Activated CD8-positive, alpha-beta T cell treated with anti-CD3 and anti-CD28 coated beads, Interleukin-2, amount 10 ng/mL, durations not matched to agents 7 days and 5 days (primary cell): ENCODE measurements at regions not wholly inside any gene's neighbourhood (a gene's known extent, or its start where the extent isn't known, plus 50 kb on each side); places are given as distances from the start of the nearest gene placed in this dataset.

Source experiments
- ATAC-seq: fragments of 150-1000 bp; cut with Tn5 transposase; one replicate; pipeline ENCODE4 v1.10.0; 2021; ENCODE audit warnings: moderate library complexity
- CTCF ChIA-PET: fragments of 350-600 bp; sonication (Branson Sonifier 250); formaldehyde crosslinking; loops from one replicate; lab custom pipeline; 2021; ENCODE audit warnings: antibody characterized with exemption; lab: Charles Lee
- POLR2A ChIA-PET: fragments of 350-600 bp; sonication (Branson Sonifier 250); formaldehyde crosslinking; loops from one replicate; lab custom pipeline; 2021; ENCODE audit warnings: antibody characterized with exemption; lab: Charles Lee
- DNase-seq: peaks from one replicate; pipeline ENCODE4 v3.0.0-alpha.2; 2020
- H3K27ac Mint-ChIP-seq: one replicate; pipeline ENCODE4 v1.8.0; 2021; ENCODE audit warnings: mild to moderate bottlenecking, mixed read lengths
- H3K27me3 Mint-ChIP-seq: one replicate; pipeline ENCODE4 v1.8.0; 2021; ENCODE audit warnings: low read depth, mixed read lengths
- H3K36me3 Mint-ChIP-seq: one replicate; pipeline ENCODE4 v1.8.0; 2021; ENCODE audit warnings: low read depth, mixed read lengths
- H3K4me1 Mint-ChIP-seq: one replicate; pipeline ENCODE4 v1.8.0; 2021; ENCODE audit warnings: low read depth, mixed read lengths
- H3K4me3 Mint-ChIP-seq: one replicate; pipeline ENCODE4 v1.8.0; 2021; ENCODE audit warnings: mild to moderate bottlenecking, mixed read lengths
- H3K9me3 Mint-ChIP-seq: one replicate; pipeline ENCODE4 v1.8.0; 2022; ENCODE audit warnings: mixed read lengths; ENCODE audit not compliant: insufficient read depth

GRCh38 chr15:93852761-93853160 is 378.6 kb upstream of the MCTP2 start:
- POLR2A ChIA-PET, result no interaction called here

GRCh38 chr15:93848490-93848889 is 382.9 kb upstream of the MCTP2 start:
- H3K4me3 Mint-ChIP-seq, result no peak overlapping the region
- H3K27ac Mint-ChIP-seq, result no peak overlapping the region
- CTCF ChIA-PET, result no interaction called here
- no peaks in the 10 kb centered on the region for H3K4me1 Mint-ChIP-seq
- POLR2A ChIA-PET, result no interaction called here
- H3K9me3 Mint-ChIP-seq, result no peaks in the 10 kb centered on the region
- DNase-seq (no peak), ATAC-seq (no peak)
- H3K36me3 Mint-ChIP-seq, result no peaks in the 10 kb centered on the region
- peaks cover 7% of the 10 kb centered on the region for H3K27me3 Mint-ChIP-seq

More at GRCh38 chr15:93852761-93853160, 378.6 kb upstream of the MCTP2 start:
- CTCF ChIA-PET, result no interaction called here
- ATAC-seq (no peak), DNase-seq (no peak)
- peaks cover 13% of the 10 kb centered on the region for H3K27me3 Mint-ChIP-seq
- H3K36me3 Mint-ChIP-seq, result no peaks in the 10 kb centered on the region
- no peaks in the 10 kb centered on the region for H3K4me1 Mint-ChIP-seq
- H3K4me3 Mint-ChIP-seq, result no peak overlapping the region
- H3K27ac Mint-ChIP-seq, result no peak overlapping the region
- no peaks in the 10 kb centered on the region for H3K9me3 Mint-ChIP-seq

GRCh38 chr15:93848076-93848475 is 383.3 kb upstream of the MCTP2 start:
- H3K36me3 Mint-ChIP-seq, result no peaks in the 10 kb centered on the region
- no peaks in the 10 kb centered on the region for H3K4me1 Mint-ChIP-seq
- H3K4me3 Mint-ChIP-seq, result no peak overlapping the region
- no peak for ATAC-seq
- DNase-seq, result no peak
- CTCF ChIA-PET, result no interaction called here
- H3K9me3 Mint-ChIP-seq, result no peaks in the 10 kb centered on the region
- POLR2A ChIA-PET, result no interaction called here
- H3K27me3 Mint-ChIP-seq, result peaks cover 6% of the 10 kb centered on the region
- no peak overlapping the region for H3K27ac Mint-ChIP-seq

GRCh38 chr15:93846148-93846547 is 385.2 kb upstream of the MCTP2 start:
- Mint-ChIP-seq H3K9me3 (no peaks in the 10 kb centered on the region), H3K36me3 (no peaks in the 10 kb centered on the region), H3K27me3 (peaks cover 4% of the 10 kb centered on the region), H3K4me3 (no peak overlapping the region), H3K27ac (no peak overlapping the region), H3K4me1 (no peaks in the 10 kb centered on the region)
- ATAC-seq (no peak), DNase-seq (no peak)
- POLR2A ChIA-PET, result interaction anchor here (0.6 kb wide), 1 partner anchor 98 kb away, joined by 3 read pairs; no protein-coding TSS in a partner anchor
- CTCF ChIA-PET, result no interaction called here

- Mint-ChIP-seq H3K27me3 (no peaks in the 10 kb centered on the region), H3K9me3 (no peaks in the 10 kb centered on the region), H3K4me1 (no peaks in the 10 kb centered on the region), H3K27ac (no peak overlapping the region), H3K36me3 (no peaks in the 10 kb centered on the region), H3K4me3 (no peak overlapping the region)
- POLR2A ChIA-PET, result no interaction called here
- CTCF ChIA-PET, result no interaction called here
- DNase-seq, result no peak
- ATAC-seq, result no peak
Observed at GRCh38 chr15:93837450-93837849, 393.9 kb upstream of the MCTP2 start.

GRCh38 chr15:93835344-93835743 is 396.0 kb upstream of the MCTP2 start:
- no peak overlapping the region for H3K4me3 Mint-ChIP-seq
- H3K27me3 Mint-ChIP-seq, result no peaks in the 10 kb centered on the region
- DNase-seq (no peak), ATAC-seq (no peak)
- H3K4me1 Mint-ChIP-seq, result no peaks in the 10 kb centered on the region
- H3K9me3 Mint-ChIP-seq, result no peaks in the 10 kb centered on the region
- no peaks in the 10 kb centered on the region for H3K36me3 Mint-ChIP-seq
- POLR2A ChIA-PET, result no interaction called here
- H3K27ac Mint-ChIP-seq, result no peak overlapping the region
- CTCF ChIA-PET, result no interaction called here

GRCh38 chr15:93831641-93832040 is 399.7 kb upstream of the MCTP2 start:
- ATAC-seq (no peak), DNase-seq (no peak)
- Mint-ChIP-seq H3K36me3 (no peaks in the 10 kb centered on the region), H3K27me3 (no peaks in the 10 kb centered on the region), H3K9me3 (no peaks in the 10 kb centered on the region), H3K4me3 (no peak overlapping the region), H3K27ac (no peak overlapping the region), H3K4me1 (no peaks in the 10 kb centered on the region)
- ChIA-PET POLR2A (no interaction called here), CTCF (no interaction called here)

- ATAC-seq (no peak), DNase-seq (no peak)
- no peaks in the 10 kb centered on the region for H3K9me3 Mint-ChIP-seq
- CTCF ChIA-PET, result no interaction called here
- no peaks in the 10 kb centered on the region for H3K36me3 Mint-ChIP-seq
- H3K27me3 Mint-ChIP-seq, result no peaks in the 10 kb centered on the region
- POLR2A ChIA-PET, result no interaction called here
- no peaks in the 10 kb centered on the region for H3K4me1 Mint-ChIP-seq
- H3K27ac Mint-ChIP-seq, result no peak overlapping the region
- no peak overlapping the region for H3K4me3 Mint-ChIP-seq
Observed at GRCh38 chr15:93830221-93831080, 400.9 kb upstream of the MCTP2 start.

- DNase-seq, result no peak
- POLR2A ChIA-PET, result no interaction called here
- ATAC-seq, result no peak
Observed at GRCh38 chr15:93829115-93829870, 402.1 kb upstream of the MCTP2 start.

GRCh38 chr15:93826790-93827189 is 404.6 kb upstream of the MCTP2 start:
- H3K36me3 Mint-ChIP-seq, result no peaks in the 10 kb centered on the region
- H3K4me1 Mint-ChIP-seq, result no peaks in the 10 kb centered on the region

More at GRCh38 chr15:93829115-93829870, 402.1 kb upstream of the MCTP2 start:
- no peaks in the 10 kb centered on the region for H3K27me3 Mint-ChIP-seq
- no peaks in the 10 kb centered on the region for H3K36me3 Mint-ChIP-seq
- CTCF ChIA-PET, result no interaction called here
- H3K27ac Mint-ChIP-seq, result no peak overlapping the region
- no peaks in the 10 kb centered on the region for H3K9me3 Mint-ChIP-seq
- no peak overlapping the region for H3K4me3 Mint-ChIP-seq
- no peaks in the 10 kb centered on the region for H3K4me1 Mint-ChIP-seq

GRCh38 chr15:93826293-93826692 is 405.1 kb upstream of the MCTP2 start:
- no peaks in the 10 kb centered on the region for H3K27me3 Mint-ChIP-seq
- no peaks in the 10 kb centered on the region for H3K9me3 Mint-ChIP-seq
- POLR2A ChIA-PET, result no interaction called here
- CTCF ChIA-PET, result no interaction called here
- H3K36me3 Mint-ChIP-seq, result no peaks in the 10 kb centered on the region
- DNase-seq, result no peak
- no peaks in the 10 kb centered on the region for H3K4me1 Mint-ChIP-seq
- no peak for ATAC-seq
- H3K4me3 Mint-ChIP-seq, result no peak overlapping the region
- no peak overlapping the region for H3K27ac Mint-ChIP-seq

More at GRCh38 chr15:93826790-93827189, 404.6 kb upstream of the MCTP2 start:
- H3K27me3 Mint-ChIP-seq, result no peaks in the 10 kb centered on the region
- ChIA-PET POLR2A (no interaction called here), CTCF (no interaction called here)
- DNase-seq (no peak), ATAC-seq (no peak)
- H3K27ac Mint-ChIP-seq, result no peak overlapping the region
- no peaks in the 10 kb centered on the region for H3K9me3 Mint-ChIP-seq
- no peak overlapping the region for H3K4me3 Mint-ChIP-seq

GRCh38 chr15:93825682-93826081 is 405.7 kb upstream of the MCTP2 start:
- no peaks in the 10 kb centered on the region for H3K4me1 Mint-ChIP-seq
- ChIA-PET CTCF (no interaction called here), POLR2A (no interaction called here)
- no peaks in the 10 kb centered on the region for H3K9me3 Mint-ChIP-seq
- no peak overlapping the region for H3K27ac Mint-ChIP-seq
- no peak overlapping the region for H3K4me3 Mint-ChIP-seq
- no peaks in the 10 kb centered on the region for H3K27me3 Mint-ChIP-seq
- DNase-seq (no peak), ATAC-seq (no peak)
- H3K36me3 Mint-ChIP-seq, result no peaks in the 10 kb centered on the region
